Keratinocyte (primary cell): ENCODE measurements at regions not wholly inside any gene's neighbourhood (a gene's known extent, or its start where the extent isn't known, plus 50 kb on each side); places are given as distances from the start of the nearest gene placed in this dataset.

Experiments
- CTCF ChIP-seq, 3 experiments: IDR thresholded peaks in 1 of 3; conservative IDR thresholded peaks in 1 of 3; optimal IDR thresholded peaks in 1 of 3; 2 replicates in 2 of 3; 3 replicates in 1 of 3; pipeline versions ENCODE3 to v1.5.1; 2011; ENCODE audit warnings: low read length in 3 of 3, mild to moderate bottlenecking in 3 of 3, moderate library complexity in 2 of 3, control low read depth in 1 of 3, inconsistent platforms in 1 of 3; ENCODE audit not compliant: insufficient read depth in 2 of 3; ENCODE audit errors: extremely low read depth in 1 of 3
- EZH2 ChIP-seq: IDR thresholded peaks from one replicate; pipeline ENCODE4 v1.6.1; 2012; ENCODE audit warnings: inconsistent platforms, mild to moderate bottlenecking, low read length, moderate library complexity

DNA sequence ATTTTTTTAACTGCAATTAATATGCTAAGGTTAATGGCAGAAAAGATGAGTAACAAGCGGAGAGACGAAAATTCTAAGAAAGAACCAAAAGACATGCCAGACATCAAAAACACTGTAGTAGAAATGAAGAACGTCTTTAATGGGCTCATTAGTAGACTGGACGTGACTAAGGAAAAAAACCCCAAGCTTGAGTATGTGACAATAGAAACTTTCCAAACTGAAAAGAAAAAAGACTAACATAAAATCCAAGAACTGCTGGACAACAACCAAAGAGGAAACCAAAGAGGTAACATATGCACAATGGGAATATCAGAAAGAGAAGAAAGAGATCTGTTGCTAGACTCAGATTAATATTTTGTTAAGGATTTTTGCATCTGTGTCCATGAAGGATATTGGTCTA is 94.6 kb upstream of the SETMAR start:
- TF ChIP-seq CTCF (optimal IDR thresholded peaks at IDR 0.05 in 1 of 3, IDR thresholded peaks at IDR 0.05 in 1 of 3, conservative IDR thresholded peaks at IDR 0.05 in 1 of 3; ENCODE audit: extremely low read depth in 1 of 3, insufficient read depth in 2 of 3, low read length in 3 of 3) (no peak), EZH2 (no peak)
